PC-9 (cell line): ENCODE measurements at regions not wholly inside any gene's neighbourhood (a gene's known extent, or its start where the extent isn't known, plus 50 kb on each side); places are given as distances from the start of the nearest gene placed in this dataset.

Experiments
- CTCF ChIP-seq: fragments of 200-600 bp; sonication (generic); conservative IDR thresholded peaks from 2 replicates; pipeline ENCODE4 v1.6.1; 2017; ENCODE audit warnings: mixed run types, antibody characterized with exemption, mild to moderate bottlenecking, moderate library complexity
- EZH2 ChIP-seq: fragments of 200-600 bp; sonication (generic); IDR thresholded peaks from 2 replicates; pipeline ENCODE4 v1.8.0; 2017; ENCODE audit warnings: antibody characterized with exemption, low read depth

GRCh38 chr3:110031975-110032374 is 694.6 kb upstream of the DPPA4 start:
- TF ChIP-seq CTCF = no peak
- no peak for TF ChIP-seq EZH2
